ENCODE measurements at regions not wholly inside any gene's neighbourhood (a gene's known extent, or its start where the extent isn't known, plus 50 kb on each side); places are given as distances from the start of the nearest gene placed in this dataset.

DNA sequence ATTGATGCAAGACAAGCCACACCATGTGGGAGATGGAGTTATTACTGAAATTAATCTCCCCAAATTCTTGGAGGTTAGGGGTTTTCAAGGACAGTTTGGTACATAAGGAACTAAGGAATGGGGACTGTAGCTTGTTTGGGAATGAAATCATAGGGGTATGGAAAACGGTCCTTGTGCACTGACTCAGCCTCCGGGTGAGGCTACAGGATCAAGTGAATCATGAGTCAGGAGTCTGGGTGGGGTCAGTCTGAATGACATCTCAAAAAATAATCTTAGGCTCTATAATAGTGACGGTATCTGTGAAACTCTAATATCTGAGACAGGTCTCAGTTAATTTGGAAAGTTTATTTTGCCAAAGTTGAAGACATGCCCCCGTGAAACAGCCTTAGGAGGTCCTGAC, 128.5 kb upstream of the CYSLTR1 start:
- DNase-seq (ENCODE audit: low read depth in 1 of 2, low spot score in 1 of 2), result no peak
- no peak for TF ChIP-seq POLR2AphosphoS5 (IDR thresholded peaks at IDR 0.05; ENCODE audit: low read depth)
- Histone ChIP-seq H3K27ac (replicated peaks) (no peak overlapping the region), H3K27me3 (ENCODE audit: insufficient read depth, poor library complexity, severe bottlenecking) (no peaks in the 10 kb centered on the region), H3K4me3 (replicated peaks; ENCODE audit: insufficient read depth, low read length) (no peak overlapping the region)

DNA sequence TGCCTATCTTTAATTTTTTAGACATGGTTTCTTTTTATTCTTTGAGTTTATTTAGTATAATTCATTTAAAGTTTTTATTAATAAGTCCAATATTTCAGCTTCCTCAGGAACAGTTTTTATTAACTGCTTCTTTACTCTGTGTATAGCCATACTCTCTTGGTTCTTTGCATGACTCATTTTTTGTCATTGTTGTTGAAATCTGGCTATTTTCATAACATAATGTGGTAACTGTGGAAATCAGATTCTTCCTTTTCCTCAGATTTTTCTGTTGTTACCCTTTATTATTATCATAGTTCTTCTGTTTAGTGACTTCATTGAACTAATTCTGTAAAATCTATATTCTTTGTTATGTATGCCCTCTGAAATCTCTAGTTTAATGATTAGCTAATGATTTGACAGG, 124.9 kb upstream of the CYSLTR1 start:
- H3K4me3 ChIP-seq (replicated peaks; ENCODE audit: insufficient read depth, low read length), result no peak overlapping the region
- H3K27me3 ChIP-seq (ENCODE audit: insufficient read depth, poor library complexity, severe bottlenecking), result no peaks in the 10 kb centered on the region
- DNase-seq (ENCODE audit: low read depth in 1 of 2, low spot score in 1 of 2), result no peak
- TF ChIP-seq, protein P1, sequence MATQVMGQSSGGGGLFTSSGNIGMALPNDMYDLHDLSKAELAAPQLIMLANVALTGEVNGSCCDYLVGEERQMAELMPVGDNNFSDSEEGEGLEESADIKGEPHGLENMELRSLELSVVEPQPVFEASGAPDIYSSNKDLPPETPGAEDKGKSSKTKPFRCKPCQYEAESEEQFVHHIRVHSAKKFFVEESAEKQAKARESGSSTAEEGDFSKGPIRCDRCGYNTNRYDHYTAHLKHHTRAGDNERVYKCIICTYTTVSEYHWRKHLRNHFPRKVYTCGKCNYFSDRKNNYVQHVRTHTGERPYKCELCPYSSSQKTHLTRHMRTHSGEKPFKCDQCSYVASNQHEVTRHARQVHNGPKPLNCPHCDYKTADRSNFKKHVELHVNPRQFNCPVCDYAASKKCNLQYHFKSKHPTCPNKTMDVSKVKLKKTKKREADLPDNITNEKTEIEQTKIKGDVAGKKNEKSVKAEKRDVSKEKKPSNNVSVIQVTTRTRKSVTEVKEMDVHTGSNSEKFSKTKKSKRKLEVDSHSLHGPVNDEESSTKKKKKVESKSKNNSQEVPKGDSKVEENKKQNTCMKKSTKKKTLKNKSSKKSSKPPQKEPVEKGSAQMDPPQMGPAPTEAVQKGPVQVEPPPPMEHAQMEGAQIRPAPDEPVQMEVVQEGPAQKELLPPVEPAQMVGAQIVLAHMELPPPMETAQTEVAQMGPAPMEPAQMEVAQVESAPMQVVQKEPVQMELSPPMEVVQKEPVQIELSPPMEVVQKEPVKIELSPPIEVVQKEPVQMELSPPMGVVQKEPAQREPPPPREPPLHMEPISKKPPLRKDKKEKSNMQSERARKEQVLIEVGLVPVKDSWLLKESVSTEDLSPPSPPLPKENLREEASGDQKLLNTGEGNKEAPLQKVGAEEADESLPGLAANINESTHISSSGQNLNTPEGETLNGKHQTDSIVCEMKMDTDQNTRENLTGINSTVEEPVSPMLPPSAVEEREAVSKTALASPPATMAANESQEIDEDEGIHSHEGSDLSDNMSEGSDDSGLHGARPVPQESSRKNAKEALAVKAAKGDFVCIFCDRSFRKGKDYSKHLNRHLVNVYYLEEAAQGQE (IDR thresholded peaks at IDR 0.05; ENCODE audit: insufficient replicate concordance, low read depth), result no peak
- TF ChIP-seq, protein P2, sequence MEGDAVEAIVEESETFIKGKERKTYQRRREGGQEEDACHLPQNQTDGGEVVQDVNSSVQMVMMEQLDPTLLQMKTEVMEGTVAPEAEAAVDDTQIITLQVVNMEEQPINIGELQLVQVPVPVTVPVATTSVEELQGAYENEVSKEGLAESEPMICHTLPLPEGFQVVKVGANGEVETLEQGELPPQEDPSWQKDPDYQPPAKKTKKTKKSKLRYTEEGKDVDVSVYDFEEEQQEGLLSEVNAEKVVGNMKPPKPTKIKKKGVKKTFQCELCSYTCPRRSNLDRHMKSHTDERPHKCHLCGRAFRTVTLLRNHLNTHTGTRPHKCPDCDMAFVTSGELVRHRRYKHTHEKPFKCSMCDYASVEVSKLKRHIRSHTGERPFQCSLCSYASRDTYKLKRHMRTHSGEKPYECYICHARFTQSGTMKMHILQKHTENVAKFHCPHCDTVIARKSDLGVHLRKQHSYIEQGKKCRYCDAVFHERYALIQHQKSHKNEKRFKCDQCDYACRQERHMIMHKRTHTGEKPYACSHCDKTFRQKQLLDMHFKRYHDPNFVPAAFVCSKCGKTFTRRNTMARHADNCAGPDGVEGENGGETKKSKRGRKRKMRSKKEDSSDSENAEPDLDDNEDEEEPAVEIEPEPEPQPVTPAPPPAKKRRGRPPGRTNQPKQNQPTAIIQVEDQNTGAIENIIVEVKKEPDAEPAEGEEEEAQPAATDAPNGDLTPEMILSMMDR (IDR thresholded peaks at IDR 0.05; ENCODE audit: insufficient read depth, low read length), result no peak
- no peak for TF ChIP-seq GABPA (IDR thresholded peaks at IDR 0.05; ENCODE audit: low read depth)
- TF ChIP-seq POLR2AphosphoS5 (IDR thresholded peaks at IDR 0.05; ENCODE audit: low read depth), result no peak
- no peak for TF ChIP-seq SPI1 (IDR thresholded peaks at IDR 0.05; ENCODE audit: borderline replicate concordance, low read depth)
- no peak overlapping the region for H3K27ac ChIP-seq (replicated peaks)

DNA sequence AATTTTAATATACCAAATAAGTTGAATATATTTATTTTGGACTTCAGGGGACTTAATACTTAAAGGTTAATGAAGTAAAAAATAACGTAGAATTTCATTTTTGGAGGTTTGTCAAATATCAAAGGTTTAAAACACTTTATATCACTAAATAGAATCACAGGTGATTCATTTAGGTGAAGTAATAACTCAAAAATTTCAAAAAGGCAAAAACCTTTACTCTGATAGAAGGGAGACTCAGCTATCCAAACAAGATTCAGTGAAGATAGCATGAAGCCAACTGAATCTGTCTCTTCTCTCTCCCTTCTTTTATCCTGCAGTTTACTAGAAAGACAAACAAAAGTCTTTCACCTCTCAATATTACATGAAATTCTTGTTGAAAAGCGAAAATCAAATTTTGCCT, 110.2 kb upstream of the CYSLTR1 start:
- H3K4me3 ChIP-seq (replicated peaks; ENCODE audit: insufficient read depth, low read length), result no peak overlapping the region
- DNase-seq (ENCODE audit: low read depth in 1 of 2, low spot score in 1 of 2), result no peak
- H3K27me3 ChIP-seq (ENCODE audit: insufficient read depth, poor library complexity, severe bottlenecking), result no peaks in the 10 kb centered on the region
- H3K27ac ChIP-seq (replicated peaks), result no peak overlapping the region
- no peak for TF ChIP-seq SPI1 (IDR thresholded peaks at IDR 0.05; ENCODE audit: borderline replicate concordance, low read depth)

DNA sequence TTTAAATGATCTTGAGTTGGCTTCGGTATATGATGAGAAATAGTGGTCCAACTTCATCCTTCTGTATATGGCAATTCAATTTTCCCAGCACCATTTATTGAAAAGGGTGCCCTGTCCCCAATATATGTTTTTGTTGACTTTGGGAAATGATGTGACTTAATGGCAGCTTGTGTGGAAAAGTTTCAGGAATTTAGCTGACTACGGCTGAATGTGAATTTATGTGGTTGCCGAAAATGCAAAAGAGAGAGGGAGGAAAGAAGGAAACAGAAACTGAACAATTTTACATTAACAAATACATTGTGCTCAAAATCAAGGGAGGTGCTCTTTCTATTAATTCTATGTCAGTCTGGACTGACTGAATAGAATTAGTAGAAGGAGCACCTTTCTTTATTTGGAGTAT, 101.8 kb upstream of the CYSLTR1 start:
- Histone ChIP-seq H3K4me3 (replicated peaks; ENCODE audit: insufficient read depth, low read length) (no peak overlapping the region), H3K27me3 (ENCODE audit: insufficient read depth, poor library complexity, severe bottlenecking) (no peaks in the 10 kb centered on the region), H3K27ac (replicated peaks) (no peak overlapping the region)
- DNase-seq (ENCODE audit: low read depth in 1 of 2, low spot score in 1 of 2), result no peak
- TF ChIP-seq GABPA (IDR thresholded peaks at IDR 0.05; ENCODE audit: low read depth) (no peak), POLR2AphosphoS5 (IDR thresholded peaks at IDR 0.05; ENCODE audit: low read depth) (no peak), SPI1 (IDR thresholded peaks at IDR 0.05; ENCODE audit: borderline replicate concordance, low read depth) (no peak)
- TF ChIP-seq, protein P2 (IDR thresholded peaks at IDR 0.05; ENCODE audit: insufficient read depth, low read length), result no peak
- TF ChIP-seq, protein P1 (IDR thresholded peaks at IDR 0.05; ENCODE audit: insufficient replicate concordance, low read depth), result no peak

DNA sequence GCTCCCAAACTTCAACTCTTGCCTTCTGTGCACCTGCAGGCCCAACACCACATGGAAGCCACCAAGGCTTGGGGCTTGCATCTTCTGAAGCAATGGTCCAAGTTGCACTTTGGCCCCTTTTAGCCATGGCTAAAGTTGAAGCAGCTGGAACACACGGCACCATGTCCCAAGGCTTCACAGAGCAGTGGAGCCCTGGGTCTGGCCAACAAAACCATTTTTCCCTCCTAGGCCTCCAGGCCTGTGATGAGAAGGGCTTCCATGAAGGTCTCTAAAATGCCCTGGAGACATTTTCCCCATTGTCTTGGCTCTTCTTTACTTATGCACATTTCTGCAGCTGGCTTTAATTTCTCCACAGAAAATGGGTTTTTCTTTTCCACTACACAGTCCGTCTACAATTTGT, 61.3 kb upstream of the CYSLTR1 start:
- Histone ChIP-seq H3K27me3 (ENCODE audit: insufficient read depth, poor library complexity, severe bottlenecking) (no peaks in the 10 kb centered on the region), H3K4me3 (replicated peaks; ENCODE audit: insufficient read depth, low read length) (no peak overlapping the region), H3K27ac (replicated peaks) (no peak overlapping the region)
- no peak for DNase-seq (ENCODE audit: low read depth in 1 of 2, low spot score in 1 of 2)
- TF ChIP-seq GABPA (IDR thresholded peaks at IDR 0.05; ENCODE audit: low read depth), result no peak
- TF ChIP-seq, protein P1 (IDR thresholded peaks at IDR 0.05; ENCODE audit: insufficient replicate concordance, low read depth), result no peak
- no peak for TF ChIP-seq SPI1 (IDR thresholded peaks at IDR 0.05; ENCODE audit: borderline replicate concordance, low read depth)
- no peak for TF ChIP-seq POLR2AphosphoS5 (IDR thresholded peaks at IDR 0.05; ENCODE audit: low read depth)
- TF ChIP-seq, protein P2 (IDR thresholded peaks at IDR 0.05; ENCODE audit: insufficient read depth, low read length), result no peak
